Caki2 (cell line): ENCODE measurements at regions not wholly inside any gene's neighbourhood (a gene's known extent, or its start where the extent isn't known, plus 50 kb on each side); places are given as distances from the start of the nearest gene placed in this dataset.
A peak's percentile ranks its signal among the peaks of the same experiment; 100 is the strongest.

ENCODE experiments used
- DNase-seq: peaks from one replicate; pipeline ENCODE4 v3.0.0-alpha.2; 2015; ENCODE audit warnings: low read depth
- in situ Hi-C: cut with HindIII; loops from 2 replicates; pipeline ENCODE4 v1.10.0; 2016; ENCODE audit warnings: low sequenced_read_pairs, low pct_unique_long_range_greater_than_20kb, mixed read lengths

- in situ Hi-C loops, result no loop called here
- DNase-seq, result no peak
These were observed 489.8 kb upstream of the TMPRSS15 start for GRCh38 chr21:18893406-18893805.

- in situ Hi-C loops, result no loop called here
These were observed 490.8 kb upstream of the TMPRSS15 start for GRCh38 chr21:18894387-18894786.

DNA sequence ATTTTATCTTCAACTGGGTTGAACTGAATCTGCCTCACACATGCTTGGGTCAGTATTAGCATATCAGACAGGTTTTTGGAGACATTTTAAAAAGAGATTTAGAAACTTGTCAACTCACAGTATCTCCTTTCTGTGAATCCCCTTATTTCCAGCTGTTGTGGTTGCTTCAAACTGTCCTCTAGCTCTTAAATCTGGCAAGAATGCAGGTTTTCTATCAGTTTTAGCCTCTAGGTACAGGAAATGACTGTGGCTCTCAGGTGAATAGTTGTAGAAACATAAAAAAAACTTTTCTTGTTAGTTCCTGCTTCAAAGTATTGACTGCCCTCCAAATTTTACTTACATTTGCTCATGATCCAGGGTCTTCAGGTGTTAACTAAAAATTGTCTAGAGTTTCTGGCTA, 495.7 kb upstream of the TMPRSS15 start:
- no peak for DNase-seq
- in situ Hi-C loops, result no loop called here

More at GRCh38 chr21:18894387-18894786, 490.8 kb upstream of the TMPRSS15 start:
- DNase-seq, result no peak

DNA sequence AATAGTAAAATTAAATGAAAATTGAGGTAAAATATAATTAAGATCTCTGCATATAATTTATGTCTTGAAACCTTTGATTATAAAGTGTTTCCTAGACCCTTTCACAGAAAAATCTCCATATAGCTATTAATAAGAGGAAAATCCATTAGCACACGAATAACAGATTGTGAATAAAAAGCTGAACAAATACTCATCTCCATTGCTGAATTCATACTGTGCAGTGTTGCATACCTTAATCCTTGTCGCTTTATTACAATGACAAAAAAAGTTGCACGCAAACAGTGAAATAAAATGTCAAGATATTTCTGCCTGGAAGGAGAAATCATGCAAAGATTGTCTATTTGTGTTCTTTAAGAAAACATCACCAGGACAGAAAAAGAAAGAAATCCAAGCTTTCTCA, 499.1 kb upstream of the TMPRSS15 start:
- no peak for DNase-seq
- in situ Hi-C loops, result no loop called here

DNA sequence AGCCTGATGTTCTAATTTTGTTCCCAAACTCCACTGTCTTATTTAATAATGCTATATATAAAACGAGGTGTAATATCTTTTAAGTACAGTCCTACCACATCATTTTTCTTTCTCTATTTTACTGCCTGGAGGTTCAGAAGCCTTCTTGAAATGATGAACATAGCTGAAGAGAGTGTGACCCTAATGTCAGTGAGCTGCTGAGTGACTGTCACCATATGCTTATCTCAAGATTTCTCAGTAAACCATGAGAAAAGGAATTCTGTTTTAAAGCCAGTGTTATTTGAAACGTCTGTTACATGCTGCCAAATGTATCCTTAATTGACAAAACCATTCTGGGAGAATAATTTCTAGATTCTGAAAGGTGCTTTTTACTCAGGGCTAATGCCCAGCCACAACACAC, 503.5 kb upstream of the TMPRSS15 start:
- in situ Hi-C loops, result no loop called here
- no peak for DNase-seq

DNA sequence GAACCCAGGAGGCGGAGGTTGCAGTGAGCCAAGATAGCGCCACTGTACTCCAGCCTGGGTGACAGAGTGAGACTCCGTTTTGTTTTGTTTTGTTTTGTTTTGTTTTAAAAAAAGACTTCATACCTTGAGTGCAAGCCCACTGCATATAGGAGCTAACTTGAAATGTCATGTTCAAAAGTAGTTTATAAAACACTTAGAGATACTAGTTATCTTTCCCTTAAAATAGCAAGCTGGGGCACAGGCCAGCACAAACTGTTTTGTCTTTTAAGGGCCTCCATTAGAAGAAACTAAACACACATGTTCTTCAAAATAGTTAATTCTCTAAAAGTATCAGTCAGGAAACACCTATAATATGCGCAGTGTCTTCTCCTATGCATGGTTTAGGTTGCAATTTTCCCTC, 505.1 kb upstream of the TMPRSS15 start:
- DNase-seq, result no peak
- in situ Hi-C loops, result no loop called here

GRCh38 chr21:18913914-18914313, 510.3 kb upstream of the TMPRSS15 start:
- in situ Hi-C loops, result no loop called here
- no peak for DNase-seq

DNA sequence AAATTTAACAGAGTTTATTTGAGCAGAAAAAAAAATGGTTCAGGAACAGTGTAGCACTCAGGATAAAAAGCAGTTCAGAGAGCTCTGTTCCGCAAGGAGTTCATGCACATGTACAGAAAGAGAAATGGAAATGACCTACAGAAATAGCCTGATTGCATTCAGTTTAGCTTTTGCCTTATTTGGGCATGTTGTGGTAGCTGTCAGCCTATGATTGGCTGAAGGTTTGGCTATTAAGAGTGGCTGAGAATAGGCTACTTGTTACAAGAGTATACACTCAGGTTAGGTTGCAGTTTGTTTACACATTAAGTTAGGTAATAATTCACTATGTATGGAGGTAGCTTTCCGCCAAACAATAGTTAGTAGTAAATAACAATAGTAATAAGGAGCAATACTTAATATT, 511.0 kb upstream of the TMPRSS15 start:
- in situ Hi-C loops, result no loop called here
- DNase-seq, result no peak

- in situ Hi-C loops, result no loop called here
- no peak for DNase-seq
These were observed 514.0 kb upstream of the TMPRSS15 start for GRCh38 chr21:18917622-18918021.

- DNase-seq, result no peak
- in situ Hi-C loops, result no loop called here
These were observed 527.7 kb upstream of the TMPRSS15 start for GRCh38 chr21:18931237-18931636.

DNA sequence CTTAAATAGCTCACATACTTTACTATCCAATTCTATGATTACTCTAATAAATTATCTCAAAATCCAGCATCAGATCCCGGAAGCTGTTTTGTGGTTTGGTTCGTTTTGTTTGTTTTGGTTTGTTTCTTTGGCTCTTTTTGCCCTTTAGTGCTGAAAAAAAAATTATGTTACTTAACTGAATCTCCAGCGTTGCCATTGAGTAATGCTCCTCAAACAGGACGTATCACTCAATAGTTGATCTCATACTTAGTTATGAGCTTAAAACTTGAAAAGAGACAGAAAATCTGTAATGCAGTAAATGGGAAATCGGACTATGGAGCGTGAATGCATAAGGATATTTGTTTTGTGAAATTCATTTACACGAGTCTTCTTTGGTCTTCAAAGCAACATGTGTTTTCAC, 533.8 kb upstream of the TMPRSS15 start:
- no peak for DNase-seq
- in situ Hi-C loops, result no loop called here

GRCh38 chr21:18940791-18941190, 537.2 kb upstream of the TMPRSS15 start:
- in situ Hi-C loops, result no loop called here
- DNase-seq, result no peak

- DNase-seq, result no peak
- in situ Hi-C loops, result no loop called here
These were observed 546.6 kb upstream of the TMPRSS15 start for GRCh38 chr21:18950045-18950740.

GRCh38 chr21:18951271-18952038, 547.9 kb upstream of the TMPRSS15 start:
- DNase-seq, result peak; percentile 16
- in situ Hi-C loops, result no loop called here

GRCh38 chr21:18954441-18954844, 550.9 kb upstream of the TMPRSS15 start:
- DNase-seq, result no peak
- in situ Hi-C loops, result no loop called here

GRCh38 chr21:18959817-18960216, 556.2 kb upstream of the TMPRSS15 start:
- in situ Hi-C loops, result no loop called here
- DNase-seq, result no peak

GRCh38 chr21:18960306-18960705, 556.7 kb upstream of the TMPRSS15 start:
- in situ Hi-C loops, result no loop called here
- no peak for DNase-seq

- in situ Hi-C loops, result no loop called here
- no peak for DNase-seq
These were observed 566.8 kb upstream of the TMPRSS15 start for GRCh38 chr21:18970416-18970815.

- in situ Hi-C loops, result no loop called here
- DNase-seq, result no peak
These were observed 567.4 kb upstream of the TMPRSS15 start for GRCh38 chr21:18970941-18971340.

DNA sequence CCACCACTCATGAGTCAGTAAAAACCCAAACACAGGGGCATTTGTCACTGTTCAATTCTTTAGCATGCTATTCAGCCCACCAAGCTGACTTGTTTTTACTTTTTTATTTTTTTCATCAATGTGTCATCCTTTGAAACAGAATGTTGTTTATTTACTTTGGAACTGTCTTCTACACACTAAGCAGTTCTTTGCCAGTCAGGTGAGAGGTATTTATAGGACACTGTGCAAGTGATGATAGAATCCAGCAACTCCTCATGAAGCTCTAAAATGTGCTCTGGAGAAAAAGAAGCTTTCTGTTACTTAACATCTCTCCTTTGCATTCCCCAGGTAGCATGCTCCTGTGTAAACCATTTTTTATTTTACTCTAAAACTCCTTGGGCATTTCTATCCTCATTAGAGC, 582.0 kb upstream of the TMPRSS15 start:
- in situ Hi-C loops, result no loop called here

More for the DNA sequence above, 582.0 kb upstream of the TMPRSS15 start:
- peak; percentile 26 for DNase-seq
